ENCODE measurements at regions not wholly inside any gene's neighbourhood (a gene's known extent, or its start where the extent isn't known, plus 50 kb on each side); places are given as distances from the start of the nearest gene placed in this dataset.

DNA sequence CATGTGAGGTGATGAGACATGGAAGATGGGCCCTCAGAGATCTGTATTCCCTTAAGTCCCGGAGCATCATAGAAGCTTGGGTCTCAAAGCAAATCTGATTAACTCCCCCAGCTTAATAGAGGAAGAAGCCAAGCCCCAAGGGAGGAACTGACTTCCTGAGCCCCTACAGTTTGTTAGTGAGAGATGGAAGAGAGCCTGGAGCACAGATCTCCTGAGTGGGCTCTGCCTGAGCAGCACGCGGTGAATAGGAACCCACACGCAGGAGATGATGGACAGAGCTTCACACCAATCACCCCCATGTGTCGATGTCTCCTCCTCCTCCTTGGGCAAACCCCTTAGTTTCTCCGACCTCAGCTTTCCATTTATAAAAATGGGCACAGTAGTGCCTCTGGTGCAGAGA lies 50.1 kb upstream of the ATP12A start:
- TF ChIP-seq, protein P1, sequence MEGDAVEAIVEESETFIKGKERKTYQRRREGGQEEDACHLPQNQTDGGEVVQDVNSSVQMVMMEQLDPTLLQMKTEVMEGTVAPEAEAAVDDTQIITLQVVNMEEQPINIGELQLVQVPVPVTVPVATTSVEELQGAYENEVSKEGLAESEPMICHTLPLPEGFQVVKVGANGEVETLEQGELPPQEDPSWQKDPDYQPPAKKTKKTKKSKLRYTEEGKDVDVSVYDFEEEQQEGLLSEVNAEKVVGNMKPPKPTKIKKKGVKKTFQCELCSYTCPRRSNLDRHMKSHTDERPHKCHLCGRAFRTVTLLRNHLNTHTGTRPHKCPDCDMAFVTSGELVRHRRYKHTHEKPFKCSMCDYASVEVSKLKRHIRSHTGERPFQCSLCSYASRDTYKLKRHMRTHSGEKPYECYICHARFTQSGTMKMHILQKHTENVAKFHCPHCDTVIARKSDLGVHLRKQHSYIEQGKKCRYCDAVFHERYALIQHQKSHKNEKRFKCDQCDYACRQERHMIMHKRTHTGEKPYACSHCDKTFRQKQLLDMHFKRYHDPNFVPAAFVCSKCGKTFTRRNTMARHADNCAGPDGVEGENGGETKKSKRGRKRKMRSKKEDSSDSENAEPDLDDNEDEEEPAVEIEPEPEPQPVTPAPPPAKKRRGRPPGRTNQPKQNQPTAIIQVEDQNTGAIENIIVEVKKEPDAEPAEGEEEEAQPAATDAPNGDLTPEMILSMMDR (IDR thresholded peaks at IDR 0.05), result no peak
- TF ChIP-seq ZFX (IDR thresholded peaks at IDR 0.05; ENCODE audit: borderline replicate concordance), result no peak
- H3K27ac ChIP-seq, result no peak overlapping the region

All from 22Rv1 (cell line).